A673 (cell line): ENCODE measurements at regions not wholly inside any gene's neighbourhood (a gene's known extent, or its start where the extent isn't known, plus 50 kb on each side); places are given as distances from the start of the nearest gene placed in this dataset.

Experiments used
- BruUV-seq: library from RNA; stranded (reverse); fragments of 400-500 nt; replicated peaks from 2 replicates; lab custom pipeline; 2021; lab: Mats Ljungman, UMichigan
- CTCF ChIA-PET: fragments of 300-600 bp; sonication (Branson Sonifier 250); formaldehyde crosslinking; loops from one replicate; lab custom pipeline; 2022; ENCODE audit warnings: antibody characterized with exemption; lab: Charles Lee
- POLR2A ChIA-PET: fragments of 300-600 bp; sonication (Branson Sonifier 250); formaldehyde crosslinking; loops from one replicate; lab custom pipeline; 2022; ENCODE audit warnings: antibody characterized with exemption; ENCODE audit not compliant: low non-redundant PET; lab: Charles Lee
- DNase-seq: peaks from one replicate; pipeline ENCODE4 v3.0.0-alpha.2; 2015; ENCODE audit warnings: low spot score
- H3K27ac ChIP-seq: fragments of 200-600 bp; sonication (generic); 2 replicates; pipeline ENCODE4 v1.5.1; 2016; ENCODE audit warnings: mixed run types, low read depth, mild to moderate bottlenecking, mixed read lengths, antibody characterized with exemption, low read length; ENCODE audit not compliant: poor library complexity, severe bottlenecking
- H3K27me3 ChIP-seq: fragments of 200-600 bp; sonication (generic); replicated peaks from 2 replicates; pipeline ENCODE4 v1.6.1; 2017; ENCODE audit warnings: mixed run types, low read depth, mild to moderate bottlenecking, mixed read lengths, antibody characterized with exemption, low read length; ENCODE audit not compliant: insufficient read depth, poor library complexity
- H3K36me3 ChIP-seq: fragments of 200-600 bp; sonication (generic); 2 replicates; pipeline ENCODE4 v1.6.1; 2016; ENCODE audit warnings: mixed run types, mild to moderate bottlenecking, mixed read lengths, antibody characterized with exemption, low read length; ENCODE audit not compliant: insufficient read depth, poor library complexity, severe bottlenecking
- H3K4me1 ChIP-seq: fragments of 200-600 bp; sonication (generic); 2 replicates; pipeline ENCODE4 v1.6.1; 2017; ENCODE audit warnings: mixed run types, mild to moderate bottlenecking, mixed read lengths, antibody characterized with exemption, low read length; ENCODE audit not compliant: insufficient read depth, poor library complexity, severe bottlenecking
- H3K4me3 ChIP-seq: fragments of 200-600 bp; sonication (generic); 2 replicates; pipeline ENCODE4 v1.5.1; 2016; ENCODE audit warnings: low read depth, mixed run types, mild to moderate bottlenecking, mixed read lengths, low read length; ENCODE audit not compliant: poor library complexity, severe bottlenecking
- H3K9me3 ChIP-seq: fragments of 200-600 bp; sonication (generic); 2 replicates; pipeline ENCODE4 v1.6.1; 2016; ENCODE audit warnings: mixed run types, low read depth, mild to moderate bottlenecking, mixed read lengths, antibody characterized with exemption, low read length; ENCODE audit not compliant: poor library complexity, severe bottlenecking
- EZH2 ChIP-seq: fragments of 200-600 bp; sonication (generic); IDR thresholded peaks from 2 replicates; pipeline ENCODE4 v1.6.1; 2017; ENCODE audit warnings: borderline replicate concordance, low read depth, mild to moderate bottlenecking, mixed read lengths, antibody characterized with exemption, low read length; ENCODE audit not compliant: poor library complexity, severe bottlenecking
- intact Hi-C: fragments of 100-400 bp; cut with micrococcal nuclease; formaldehyde crosslinking; loops from one replicate; pipeline ENCODE4 v1.10.0; 2022; ENCODE audit not compliant: unreplicated experiment
- TF ChIP-seq, protein P1 (sequence below): fragments of 300-800, 200-600 bp; sonication (generic); conservative IDR thresholded peaks from 2 replicates; pipeline ENCODE4 v1.5.1; 2017; ENCODE audit warnings: low read depth, mild to moderate bottlenecking, antibody characterized with exemption, low read length, moderate library complexity, mixed read lengths

DNA sequence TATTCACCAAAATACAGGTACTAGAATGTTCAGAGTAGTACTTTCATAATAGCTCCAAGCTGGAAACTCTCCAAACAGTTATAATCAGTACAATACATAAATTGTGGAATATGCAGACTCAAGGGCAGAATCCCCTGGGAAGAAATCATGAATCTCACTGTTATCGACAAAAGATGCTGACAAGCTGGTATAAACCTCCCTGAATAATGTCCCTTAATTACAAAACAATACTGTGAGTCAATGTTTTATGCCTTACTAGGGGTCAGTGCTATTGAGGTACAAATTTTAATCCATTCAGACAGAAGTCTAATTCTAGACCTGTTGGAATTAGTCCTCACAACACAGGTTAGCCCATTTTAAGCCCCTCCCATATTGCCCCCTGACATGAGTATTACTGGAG lies 532.3 kb downstream of the DTWD2 start:
- no TSS peak for BruUV-seq
- no peak for DNase-seq
- ChIA-PET POLR2A (no interaction called here), CTCF (no interaction called here)
- Histone ChIP-seq H3K27me3 (no peaks in the 10 kb centered on the region), H3K9me3 (no peaks in the 10 kb centered on the region), H3K27ac (no peak overlapping the region), H3K4me1 (no peaks in the 10 kb centered on the region), H3K36me3 (no peaks in the 10 kb centered on the region), H3K4me3 (no peak overlapping the region)
- TF ChIP-seq, protein P1, sequence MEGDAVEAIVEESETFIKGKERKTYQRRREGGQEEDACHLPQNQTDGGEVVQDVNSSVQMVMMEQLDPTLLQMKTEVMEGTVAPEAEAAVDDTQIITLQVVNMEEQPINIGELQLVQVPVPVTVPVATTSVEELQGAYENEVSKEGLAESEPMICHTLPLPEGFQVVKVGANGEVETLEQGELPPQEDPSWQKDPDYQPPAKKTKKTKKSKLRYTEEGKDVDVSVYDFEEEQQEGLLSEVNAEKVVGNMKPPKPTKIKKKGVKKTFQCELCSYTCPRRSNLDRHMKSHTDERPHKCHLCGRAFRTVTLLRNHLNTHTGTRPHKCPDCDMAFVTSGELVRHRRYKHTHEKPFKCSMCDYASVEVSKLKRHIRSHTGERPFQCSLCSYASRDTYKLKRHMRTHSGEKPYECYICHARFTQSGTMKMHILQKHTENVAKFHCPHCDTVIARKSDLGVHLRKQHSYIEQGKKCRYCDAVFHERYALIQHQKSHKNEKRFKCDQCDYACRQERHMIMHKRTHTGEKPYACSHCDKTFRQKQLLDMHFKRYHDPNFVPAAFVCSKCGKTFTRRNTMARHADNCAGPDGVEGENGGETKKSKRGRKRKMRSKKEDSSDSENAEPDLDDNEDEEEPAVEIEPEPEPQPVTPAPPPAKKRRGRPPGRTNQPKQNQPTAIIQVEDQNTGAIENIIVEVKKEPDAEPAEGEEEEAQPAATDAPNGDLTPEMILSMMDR: no peak
- TF ChIP-seq EZH2: no peak
- intact Hi-C loops: no loop called here

GRCh38 chr5:118451697-118452247 lies 536.6 kb downstream of the DTWD2 start:
- no peak for DNase-seq
- BruUV-seq: no TSS peak
- Histone ChIP-seq H3K27me3 (no peaks in the 10 kb centered on the region), H3K4me1 (no peaks in the 10 kb centered on the region), H3K9me3 (no peaks in the 10 kb centered on the region), H3K4me3 (no peak overlapping the region), H3K27ac (no peak overlapping the region), H3K36me3 (no peaks in the 10 kb centered on the region)
- intact Hi-C loops: no loop called here
- ChIA-PET POLR2A (no interaction called here), CTCF (no interaction called here)
- TF ChIP-seq, protein P1: no peak
- TF ChIP-seq EZH2: no peak

GRCh38 chr5:118450554-118451332 lies 537.6 kb downstream of the DTWD2 start:
- Histone ChIP-seq H3K27ac (no peak overlapping the region), H3K36me3 (no peaks in the 10 kb centered on the region), H3K27me3 (no peaks in the 10 kb centered on the region), H3K4me1 (no peaks in the 10 kb centered on the region), H3K4me3 (no peak overlapping the region), H3K9me3 (no peaks in the 10 kb centered on the region)
- peak; percentile 1 for DNase-seq
- ChIA-PET CTCF (no interaction called here), POLR2A (no interaction called here)
- intact Hi-C loops: no loop called here
- no TSS peak for BruUV-seq
- no peak for TF ChIP-seq EZH2
- TF ChIP-seq, protein P1: no peak
